ENCODE measurements at regions not wholly inside any gene's neighbourhood (a gene's known extent, or its start where the extent isn't known, plus 50 kb on each side); places are given as distances from the start of the nearest gene placed in this dataset.

DNA sequence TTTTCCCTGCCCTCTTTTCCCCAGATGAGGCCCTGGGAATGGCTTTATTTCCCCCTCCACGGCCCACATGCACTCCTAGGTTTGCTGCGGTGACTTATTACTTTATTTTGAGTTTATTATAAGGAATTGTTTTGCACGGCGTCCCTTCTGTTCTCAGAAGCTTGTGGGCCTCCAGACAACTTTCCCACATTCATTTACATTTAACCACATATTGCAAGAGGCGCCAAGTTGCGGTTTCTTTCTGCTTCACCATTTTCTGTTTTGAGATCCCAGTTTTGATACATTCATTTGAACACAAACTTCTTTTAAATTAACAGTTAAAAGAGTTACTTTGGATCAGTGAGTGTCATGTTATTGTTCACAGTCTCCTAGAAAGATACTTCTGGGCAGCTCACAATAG, 532.5 kb upstream of the MGMT start:
- no peak for DNase-seq

DNA sequence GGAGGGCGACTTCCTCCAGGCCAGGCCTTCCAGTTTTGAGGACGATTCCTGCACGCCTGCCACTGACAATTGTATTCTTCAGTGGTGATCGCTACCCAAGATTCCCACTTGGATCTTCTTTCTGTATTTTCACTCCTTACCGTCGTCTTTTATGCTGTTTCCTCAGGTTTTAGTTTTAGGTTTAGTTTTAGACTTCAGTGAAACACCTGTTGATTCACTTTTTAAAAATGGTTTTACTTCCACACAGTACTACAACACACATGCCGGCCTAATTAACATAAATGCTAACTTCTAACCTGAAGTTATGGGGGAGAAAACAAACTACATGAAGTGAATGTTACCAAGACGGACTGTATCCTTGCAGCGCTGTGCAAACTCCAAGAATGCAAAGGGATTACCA, 530.6 kb upstream of the MGMT start:
- no peak for DNase-seq

DNA sequence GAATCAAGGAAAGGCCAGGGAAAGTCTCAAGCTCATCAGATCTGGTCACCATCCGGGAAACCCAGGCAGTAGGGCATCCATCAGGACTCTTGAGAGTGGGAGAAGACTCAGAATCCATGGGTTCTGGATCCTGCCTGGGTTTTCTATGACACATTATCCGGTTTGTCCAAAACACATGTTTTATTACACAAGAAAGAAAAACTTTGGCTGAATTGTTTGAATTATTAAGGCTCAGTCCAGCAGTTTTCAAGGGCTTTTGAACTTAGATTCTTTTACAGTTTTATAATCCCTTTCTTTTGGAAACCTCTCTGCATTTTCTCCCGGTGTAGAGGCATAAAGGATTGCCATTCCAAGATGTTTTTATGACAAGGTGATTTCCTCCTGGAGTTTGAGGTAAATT, 528.5 kb upstream of the MGMT start:
- no peak for DNase-seq

DNA sequence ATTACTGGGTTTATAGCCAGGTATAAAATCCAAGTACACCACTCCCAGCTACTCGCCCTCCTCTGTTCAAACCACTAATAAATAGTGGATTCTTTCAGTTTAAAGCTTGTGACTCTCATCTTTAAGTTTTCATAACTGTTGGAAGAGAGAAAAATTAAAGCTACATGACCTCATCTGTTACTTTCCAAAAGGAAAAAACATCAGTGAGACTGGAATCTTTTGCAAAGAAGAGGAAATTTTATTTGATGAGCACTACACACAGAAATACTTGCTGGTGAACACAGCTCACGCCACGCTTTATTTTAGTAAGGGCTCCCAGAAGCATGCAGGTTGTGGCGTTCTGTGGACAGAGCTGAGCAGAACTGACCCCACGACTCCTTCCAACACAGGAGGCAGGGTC, 527.0 kb upstream of the MGMT start:
- no peak for DNase-seq

DNA sequence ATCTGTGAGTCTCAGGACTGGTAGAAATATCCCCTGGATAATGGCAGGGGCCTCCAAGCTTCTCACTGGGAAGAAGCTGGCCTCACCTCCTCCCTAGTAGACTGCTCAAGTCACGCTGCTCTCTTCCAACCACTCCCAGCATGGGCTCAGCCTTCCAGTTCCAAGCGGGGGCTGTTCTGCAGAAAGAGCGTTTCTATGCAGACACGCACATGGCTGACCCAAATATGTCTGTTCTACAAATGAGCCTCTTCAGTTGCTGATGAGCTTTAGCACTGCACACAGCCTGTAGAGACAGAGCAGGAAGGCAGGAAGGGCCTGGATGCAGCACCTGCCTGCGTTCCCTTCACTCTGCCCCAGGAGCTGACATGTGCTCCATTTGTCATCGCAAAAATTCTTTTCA, 523.9 kb upstream of the MGMT start:
- no peak for DNase-seq

DNA sequence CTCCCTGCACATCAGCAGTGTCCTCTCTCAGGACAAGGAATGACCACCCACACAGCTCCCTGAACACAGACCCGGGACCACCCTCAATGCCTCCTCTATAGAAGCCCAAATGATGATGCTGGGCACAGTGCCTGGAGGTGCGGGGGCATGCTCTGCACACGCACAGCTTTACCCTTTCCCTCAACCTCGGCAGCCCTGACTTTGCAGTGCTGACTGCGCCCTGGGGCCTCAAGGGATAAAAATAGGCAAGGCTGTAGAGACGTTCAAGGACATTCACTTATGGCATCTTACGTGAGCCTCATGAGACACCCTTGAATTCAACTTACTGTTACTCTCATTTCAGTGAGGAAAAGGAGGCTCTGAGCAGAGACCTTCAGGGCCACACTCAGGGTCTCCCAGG, 521.6 kb upstream of the MGMT start:
- no peak for DNase-seq

DNA sequence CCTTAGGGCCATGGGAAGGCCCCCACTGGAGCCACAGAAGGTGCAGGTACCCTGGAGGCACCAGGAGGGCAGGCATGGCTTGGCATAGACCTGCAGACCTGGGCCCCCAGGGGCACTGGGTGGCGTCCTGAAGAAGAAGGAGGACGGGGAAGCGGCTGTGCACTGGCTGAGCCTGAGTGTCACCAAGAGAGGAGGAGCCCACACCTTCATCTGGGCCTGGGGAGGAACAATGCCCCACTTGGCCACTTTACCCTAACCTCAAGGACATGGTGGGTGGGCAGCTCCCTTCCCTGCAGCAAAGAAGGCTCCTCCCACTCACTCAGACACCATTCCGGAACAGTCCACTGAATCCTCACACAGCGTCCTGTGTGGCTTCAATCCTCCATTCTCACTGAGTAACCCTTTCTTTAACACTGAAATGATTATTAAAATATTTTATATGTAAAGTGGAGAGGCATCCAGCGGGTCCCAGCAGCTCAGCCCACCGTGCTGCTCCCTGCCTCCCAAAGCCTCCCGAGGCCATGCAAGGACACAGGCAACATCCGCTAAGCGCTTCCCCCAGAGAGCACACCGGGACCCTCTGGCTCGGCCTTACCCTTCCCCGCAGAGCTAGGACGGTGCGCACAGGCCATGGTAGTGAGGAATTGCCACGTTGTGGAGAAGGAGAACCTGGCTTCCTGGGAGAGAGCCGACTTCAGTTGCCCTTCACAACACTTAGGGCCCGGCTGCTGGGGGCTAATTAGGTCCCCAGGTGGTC, 516.7 kb upstream of the MGMT start:
- DNase-seq, result no peak

DNA sequence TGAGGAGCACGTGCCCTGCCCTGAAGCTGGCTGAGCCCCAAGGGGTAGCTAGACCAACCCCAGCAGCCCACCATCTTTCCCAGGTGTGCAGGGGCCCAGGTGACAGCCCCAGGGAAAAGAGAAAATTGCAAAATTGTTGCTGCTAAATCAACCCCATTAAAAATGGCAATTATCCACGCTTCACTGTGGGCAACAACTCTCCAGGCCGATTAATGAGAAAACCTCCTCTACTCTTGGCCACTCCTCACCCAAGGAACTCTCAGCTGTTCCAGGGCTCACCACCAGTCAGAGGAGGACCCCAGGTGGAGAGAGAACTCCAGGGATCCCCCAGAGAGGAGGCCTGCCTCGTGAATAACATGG, 516.1 kb upstream of the MGMT start:
- DNase-seq, result no peak

DNA sequence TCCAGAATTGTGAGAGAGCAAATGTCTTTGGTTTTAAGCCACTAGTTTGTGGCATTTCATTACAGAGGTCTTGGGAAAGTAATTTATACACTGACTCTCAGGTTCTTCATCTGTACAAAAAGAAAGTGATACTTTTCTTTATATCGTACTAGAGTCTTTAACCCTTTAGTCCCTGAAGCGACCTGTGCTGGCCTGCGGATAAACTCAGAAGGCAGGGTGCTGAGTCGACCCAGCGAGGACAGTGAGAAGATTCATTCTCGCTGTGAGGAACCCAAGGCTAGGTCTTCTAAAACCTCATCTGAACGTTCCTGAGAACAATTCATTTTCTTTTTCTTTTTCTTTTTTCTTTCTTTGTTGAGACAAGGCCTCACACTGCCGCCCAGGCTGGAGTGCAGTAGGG, 514.2 kb upstream of the MGMT start:
- DNase-seq, result no peak

DNA sequence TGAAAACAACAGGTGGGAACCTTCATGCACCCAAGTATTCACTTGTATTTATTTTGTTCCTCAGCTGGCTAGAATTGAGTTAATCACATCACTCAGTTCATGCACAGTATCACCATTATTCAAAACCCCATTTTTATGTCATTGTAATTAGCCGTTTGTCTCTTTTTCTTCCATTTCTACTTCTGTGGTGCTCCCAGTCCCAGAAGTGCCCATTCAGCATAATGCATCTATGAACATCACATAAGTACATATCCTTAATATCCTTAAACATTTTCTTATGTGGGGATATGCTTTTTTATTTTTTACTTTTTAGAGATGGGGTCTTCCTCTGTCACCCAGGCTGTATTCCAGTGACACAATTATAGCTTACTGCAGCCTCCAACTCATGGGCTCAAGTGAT, 510.9 kb upstream of the MGMT start:
- DNase-seq, result no peak

DNA sequence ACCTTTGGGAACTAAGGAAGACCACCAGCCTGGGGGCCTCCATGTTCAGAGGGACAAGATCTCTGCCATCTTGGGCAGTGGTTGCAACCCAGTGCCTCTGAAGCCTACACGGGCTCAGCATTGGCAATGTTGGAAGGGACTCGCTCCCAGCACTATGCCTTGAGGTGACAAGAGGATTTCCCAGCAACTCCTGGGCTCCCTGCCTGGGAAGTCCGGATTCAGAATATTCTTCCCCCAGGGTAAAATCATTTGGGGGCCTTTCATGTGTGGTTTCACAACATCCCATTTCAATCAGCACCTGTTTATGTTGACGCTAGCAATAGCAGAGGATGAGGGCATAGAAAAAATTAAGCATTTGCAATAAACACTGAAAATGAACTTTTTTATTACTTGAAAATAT, 509.8 kb upstream of the MGMT start:
- no peak for DNase-seq

DNA sequence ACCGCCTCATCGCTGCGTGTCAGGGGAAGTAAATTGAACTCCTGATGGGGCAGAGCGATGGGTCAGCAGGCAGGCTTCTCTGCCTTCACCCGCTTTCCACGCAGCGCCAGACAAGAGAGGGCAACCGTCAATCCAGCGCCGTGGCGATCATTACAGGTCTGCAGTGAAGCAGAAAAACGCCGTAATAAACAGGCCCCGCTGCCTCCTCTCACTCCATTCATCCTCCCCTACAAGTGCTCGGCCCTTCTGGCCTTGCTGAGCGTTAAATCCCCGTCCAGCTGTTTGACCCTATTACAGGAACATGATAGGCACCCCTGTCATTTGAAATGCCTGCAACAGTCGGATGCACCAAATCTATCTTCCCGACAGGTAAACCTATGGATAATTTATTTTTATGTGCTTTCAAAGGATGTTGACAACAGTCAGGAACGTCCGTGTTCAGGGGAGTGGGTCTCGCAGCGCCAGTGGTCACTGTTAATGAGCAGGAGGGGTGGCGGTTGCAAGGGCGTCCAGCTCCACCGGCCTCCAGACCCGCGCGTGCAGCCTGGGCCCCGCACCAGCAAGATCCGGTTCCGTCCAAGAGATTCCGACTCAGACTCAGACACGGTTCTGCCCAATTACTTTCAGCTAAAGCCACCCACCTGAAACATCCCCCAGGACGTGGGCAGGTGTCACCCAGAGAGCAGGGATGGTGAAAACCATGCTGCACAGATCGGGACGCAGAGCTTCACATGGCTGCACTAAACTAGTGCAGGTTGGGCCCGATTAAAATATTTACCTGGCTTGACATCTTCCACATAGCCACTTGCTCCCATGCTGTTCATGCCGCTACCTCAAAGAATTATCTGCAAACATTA, 508.0 kb upstream of the MGMT start:
- DNase-seq, result no peak

DNA sequence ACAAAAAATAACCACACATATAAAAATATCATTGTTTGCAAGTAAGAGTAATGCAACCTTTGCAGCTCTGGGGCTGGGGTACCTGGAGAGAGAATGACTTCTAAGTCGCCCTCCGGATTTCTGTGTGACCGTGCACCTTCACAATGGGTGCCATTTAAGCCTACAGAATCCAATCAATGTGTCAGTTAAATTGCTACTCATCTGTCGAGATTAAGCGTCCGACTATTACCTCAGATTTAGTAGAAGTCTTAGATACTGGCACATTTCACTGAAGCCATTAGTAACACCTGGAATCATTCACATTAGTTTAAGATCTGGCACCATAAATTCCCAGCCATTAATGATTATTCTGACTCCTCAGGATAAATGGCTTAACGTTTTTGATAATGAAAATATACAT, 507.3 kb upstream of the MGMT start:
- DNase-seq, result no peak

DNA sequence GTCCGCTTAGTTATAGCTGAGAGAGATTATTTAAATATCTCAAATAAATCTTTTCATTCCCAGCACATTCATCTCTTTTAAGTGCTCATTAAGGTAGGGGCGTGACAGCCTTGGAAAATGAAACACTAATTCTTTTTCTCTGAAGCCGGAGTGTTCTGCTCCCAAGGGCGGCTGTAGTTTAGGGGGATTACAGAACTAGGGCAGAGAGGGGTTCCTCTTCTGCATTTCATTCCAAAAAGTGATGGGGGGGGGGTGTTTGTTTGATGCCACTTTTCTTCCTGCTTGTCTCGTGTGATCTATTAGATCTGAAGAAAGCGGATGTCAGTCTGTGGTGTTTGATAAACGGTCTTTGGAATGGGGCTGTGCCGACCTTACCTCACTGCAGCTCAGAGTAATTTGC, 506.5 kb upstream of the MGMT start:
- no peak for DNase-seq

DNA sequence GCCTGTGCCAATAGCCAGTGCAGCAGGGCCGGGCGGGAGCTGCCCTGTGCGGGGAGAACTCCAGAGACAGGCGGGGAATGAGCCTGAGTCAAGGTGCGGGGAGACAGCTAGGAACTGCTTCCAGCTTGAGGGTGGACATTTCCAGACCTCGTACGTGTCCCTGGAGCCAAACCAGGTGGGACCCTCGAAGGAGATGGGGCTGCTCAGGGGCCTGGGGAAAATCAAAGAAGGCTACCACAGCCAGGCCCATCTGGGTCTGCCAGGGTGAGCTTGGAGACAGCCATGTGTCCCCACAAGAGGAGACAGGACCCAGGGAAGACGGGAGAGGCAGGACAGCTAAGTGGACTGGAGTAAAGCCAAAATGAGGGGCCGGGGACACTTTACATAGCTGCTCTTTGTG, 504.9 kb upstream of the MGMT start:
- no peak for DNase-seq

DNA sequence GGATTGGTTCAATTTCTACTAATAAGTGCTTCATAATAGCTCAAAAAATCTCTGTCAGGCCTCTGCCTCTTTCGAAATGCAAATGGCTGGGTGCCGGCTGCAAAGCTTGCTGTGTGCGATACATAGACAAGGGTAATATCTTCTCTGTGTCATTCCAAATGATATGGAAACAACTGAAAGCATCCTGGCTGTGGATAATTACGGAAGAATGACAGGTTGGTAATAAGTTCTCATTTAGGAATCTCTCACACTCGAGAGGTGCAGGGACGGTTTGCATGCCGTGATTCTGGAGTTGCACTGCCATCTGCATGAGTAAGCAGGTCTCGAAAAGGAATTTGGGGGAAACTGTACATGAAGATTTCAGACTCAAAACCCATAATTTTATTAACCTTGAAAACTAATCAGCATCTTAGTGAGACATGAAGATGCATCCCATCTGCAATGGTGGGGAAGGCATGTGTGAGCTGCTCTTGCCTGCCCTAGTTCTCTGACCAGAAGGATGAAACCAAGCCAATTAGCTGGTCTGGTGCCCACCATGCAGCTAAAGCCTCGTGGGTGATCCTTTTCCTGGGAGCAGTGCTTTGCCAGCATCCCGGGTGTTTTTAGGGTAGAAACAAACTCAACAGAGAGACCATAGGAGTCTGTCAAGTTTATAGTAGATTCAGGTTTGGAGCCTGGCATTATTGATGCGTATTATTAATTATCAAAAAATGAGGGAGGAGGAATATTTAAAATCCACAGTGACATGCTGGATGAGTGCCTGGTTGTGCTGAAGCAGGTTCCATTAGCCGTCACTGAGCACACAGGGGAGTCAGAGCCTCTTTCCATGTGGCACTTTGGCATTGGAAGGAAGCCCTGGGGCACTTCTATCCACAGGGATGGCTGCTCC, 503.6 kb upstream of the MGMT start:
- no peak for DNase-seq

DNA sequence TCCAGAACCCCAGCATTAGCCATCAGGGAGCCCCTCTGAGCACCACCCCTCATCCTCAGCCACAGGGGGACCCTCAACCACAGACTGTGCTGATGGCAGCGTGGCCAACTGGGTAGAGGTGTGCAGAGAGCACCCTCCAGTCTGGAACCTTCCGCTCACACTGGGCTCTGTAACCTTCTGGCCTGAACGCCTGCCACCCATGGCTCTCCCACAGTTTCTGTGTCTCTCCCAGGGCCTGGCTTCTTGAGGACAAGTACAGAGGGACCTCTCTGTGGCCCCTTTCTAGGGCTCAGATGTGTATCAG, 503.0 kb upstream of the MGMT start:
- no peak for DNase-seq

DNA sequence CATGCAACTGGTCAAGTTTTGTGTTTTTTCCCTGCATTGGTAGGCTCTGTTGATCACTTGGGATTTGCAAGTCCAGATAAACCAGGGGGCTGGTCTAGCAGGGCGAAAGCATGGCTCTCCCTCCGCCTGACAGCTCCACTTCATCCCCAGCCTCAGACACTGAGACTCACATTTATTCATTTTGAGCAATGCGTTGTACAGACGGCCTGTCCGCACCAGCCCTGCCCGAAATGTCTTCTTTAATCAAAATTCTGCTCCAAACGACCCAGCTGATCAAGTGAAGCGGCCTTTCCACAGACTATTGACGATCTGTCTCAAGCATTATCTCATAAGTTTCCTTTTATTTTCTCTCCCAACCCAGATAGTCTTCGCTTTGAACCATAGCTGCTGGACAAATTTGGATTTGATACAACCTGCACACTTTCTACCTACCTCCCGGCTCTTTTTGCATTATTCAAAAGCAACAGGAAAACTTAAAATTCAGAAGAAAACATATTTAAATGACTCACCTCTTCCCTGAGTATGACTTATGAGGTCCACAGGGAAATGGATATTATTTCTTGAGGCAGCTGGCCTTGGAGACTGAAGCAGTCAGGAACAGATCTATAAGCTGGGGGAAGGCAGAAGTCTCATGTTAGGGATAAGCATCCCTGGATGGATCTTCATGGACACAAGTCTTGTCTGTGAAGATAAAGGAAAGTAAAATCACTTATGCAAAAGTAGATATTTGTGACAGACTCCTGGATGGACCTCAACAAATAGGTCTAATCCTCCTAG, 498.9 kb upstream of the MGMT start:
- no peak for DNase-seq

DNA sequence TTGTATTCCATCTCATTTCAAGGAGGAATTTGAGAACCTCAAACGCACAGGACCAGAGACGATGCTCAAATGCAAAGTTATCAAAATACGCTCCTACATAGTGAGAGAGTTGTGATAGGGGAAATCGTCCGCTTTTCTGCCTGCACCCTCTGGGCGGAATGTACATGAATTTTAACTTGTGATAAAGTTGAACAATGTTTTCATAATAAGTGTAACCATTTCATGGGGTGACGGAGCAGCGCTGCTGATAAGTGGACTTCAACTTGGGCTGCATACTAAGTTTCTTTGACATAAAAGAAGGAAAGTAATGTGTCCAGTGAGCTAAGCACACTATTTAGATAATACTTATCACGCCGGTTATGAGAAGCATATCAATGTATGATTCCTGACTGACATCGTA, 497.5 kb upstream of the MGMT start:
- no peak for DNase-seq

DNA sequence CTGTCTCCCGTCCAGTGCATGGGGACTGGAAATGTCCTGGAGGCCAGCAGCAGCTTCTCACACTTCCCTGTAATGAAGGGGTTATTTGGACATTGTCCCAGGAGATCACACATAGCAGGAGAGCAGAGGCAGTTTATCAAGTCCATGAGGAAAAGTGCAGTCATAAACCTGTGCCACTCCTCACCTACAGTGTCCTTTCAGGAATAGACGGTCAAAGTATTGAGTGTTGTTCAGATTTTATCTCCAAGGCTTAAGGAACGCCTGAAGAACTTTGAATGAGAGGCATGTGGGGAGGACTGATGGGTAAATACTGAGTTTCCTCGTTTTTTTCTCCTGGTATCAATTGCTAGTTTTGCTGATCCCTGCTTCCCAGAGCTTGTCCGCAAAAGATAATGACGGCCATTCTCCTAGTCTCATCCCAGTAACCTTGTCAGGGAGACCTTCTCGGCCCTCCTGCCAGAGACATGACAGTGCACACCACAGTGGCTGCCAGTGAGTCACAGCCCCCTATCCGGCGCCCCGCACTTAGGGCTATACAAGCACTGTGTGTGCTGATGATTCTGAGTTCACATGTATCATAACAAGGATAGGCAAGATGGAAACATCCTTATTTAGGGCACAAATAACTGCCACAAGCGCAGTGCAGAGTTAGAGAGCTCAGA, 495.5 kb upstream of the MGMT start:
- DNase-seq, result no peak

DNA sequence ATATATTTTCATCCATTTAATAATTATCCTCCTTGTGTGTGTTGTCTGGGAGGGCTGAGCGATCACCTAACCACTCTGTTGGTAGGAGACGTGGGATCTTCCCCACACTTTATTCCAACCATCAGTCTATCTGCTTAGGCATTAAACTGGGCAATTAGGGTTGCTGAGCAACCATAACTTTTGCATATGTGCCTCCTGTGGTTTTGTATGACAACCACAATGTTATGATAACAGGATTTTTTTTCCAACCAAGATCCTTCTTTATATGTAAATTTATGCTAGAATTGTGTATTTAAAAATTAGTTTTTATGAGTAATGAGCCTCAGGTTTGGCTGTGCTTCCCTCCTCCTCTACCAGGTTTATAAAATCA, 495.0 kb upstream of the MGMT start:
- DNase-seq, result no peak

DNA sequence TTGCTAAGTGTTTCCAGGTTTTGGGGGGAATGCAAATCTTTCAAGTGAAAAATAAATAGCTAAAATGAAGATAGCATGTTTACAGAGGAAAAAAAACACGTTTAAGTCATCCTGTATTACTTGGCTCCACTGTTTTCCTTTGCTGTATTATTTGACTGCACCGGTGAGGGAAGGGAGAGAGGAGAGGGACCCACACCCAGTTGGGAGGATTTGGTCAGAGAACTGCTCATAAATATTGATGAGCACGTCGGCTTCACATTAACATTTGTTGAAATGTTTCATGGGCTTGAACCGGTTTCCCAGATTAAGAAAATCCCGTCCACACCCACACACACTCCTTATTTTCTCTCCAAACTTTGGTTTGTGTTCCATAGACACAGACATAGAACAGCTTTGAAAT, 493.8 kb upstream of the MGMT start:
- DNase-seq, result no peak
